ENCODE measurements at regions not wholly inside any gene's neighbourhood (a gene's known extent, or its start where the extent isn't known, plus 50 kb on each side); places are given as distances from the start of the nearest gene placed in this dataset.
A peak's percentile ranks its signal among the peaks of the same experiment; 100 is the strongest.

GRCh38 chr11:80451105-80451504 is 1010.3 kb upstream of the TENM4 start:
- Histone ChIP-seq H3K4me3 (no peak overlapping the region), H3K9me3 (replicated peaks; ENCODE audit: control insufficient read depth, insufficient read depth, low read length) (no peaks in the 10 kb centered on the region), H3K4me2 (ENCODE audit: control insufficient read depth, insufficient read depth) (no peak overlapping the region), H3K79me2 (ENCODE audit: control insufficient read depth, insufficient read depth, low read length) (no peaks in the 10 kb centered on the region), H4K20me1 (ENCODE audit: control insufficient read depth, insufficient read depth) (no peaks in the 10 kb centered on the region), H3K27me3 (replicated peaks in 1 of 2; ENCODE audit: control insufficient read depth in 2 of 2, insufficient read depth in 2 of 2, low read length in 1 of 2) (no peaks in the 10 kb centered on the region), H3K27ac (ENCODE audit: control insufficient read depth, insufficient read depth) (no peak overlapping the region), H3K4me1 (ENCODE audit: control insufficient read depth, insufficient read depth, low read length) (no peaks in the 10 kb centered on the region), H3K9ac (ENCODE audit: control insufficient read depth, insufficient read depth, low read length) (no peak overlapping the region), H3K36me3 (ENCODE audit: control insufficient read depth in 2 of 2, insufficient read depth in 2 of 2, low read length in 1 of 2) (no peaks in the 10 kb centered on the region), H2AFZ (ENCODE audit: control insufficient read depth, low read depth, low read length) (no peak overlapping the region)
- DNase-seq (ENCODE audit: low read depth, low spot score) (no peak), FAIRE-seq (no peak), ATAC-seq (no peak)
- ChIA-PET CTCF (no interaction called here), RAD21 (ENCODE audit: unreplicated experiment) (no interaction called here), SMC1A (ENCODE audit: uncharacterized antibody, unreplicated experiment) (interaction anchor here (0.8 kb wide), 1 partner anchor 8 kb away, joined by 4 read pairs; no protein-coding TSS in a partner anchor), POLR2A (no interaction called here)
- intact Hi-C loops (cut with micrococcal nuclease; ENCODE audit: unreplicated experiment): no loop called here
- in situ Hi-C loops (cut with MboI): no loop called here
- 23% methylated on average over 5 of the region's 5 CpGs for WGBS (ENCODE audit: insufficient coverage, insufficient replicate concordance, low lambda C conversion rate, missing lambda C conversion rate)
- BruUV-seq (replicated peaks): no TSS peak
- TF ChIP-seq MXI1 (IDR thresholded peaks at IDR 0.05; ENCODE audit: low read depth, low read length) (no peak), SP1 (IDR thresholded peaks at IDR 0.05; ENCODE audit: low read depth, low read length) (no peak), MYC (IDR thresholded peaks at IDR 0.05; ENCODE audit: insufficient read depth, insufficient read length, insufficient replicate concordance, low read length, severe bottlenecking) (no peak), MEF2B (IDR thresholded peaks at IDR 0.05; ENCODE audit: partially characterized antibody, poor library complexity, severe bottlenecking) (peak; percentile 38), YY1 (IDR thresholded peaks at IDR 0.05; ENCODE audit: low read depth, low read length) (no peak), FOXM1 (IDR thresholded peaks at IDR 0.05; ENCODE audit: low read depth, low read length) (no peak), YBX1 (IDR thresholded peaks at IDR 0.05) (no peak), RELA (IDR thresholded peaks at IDR 0.05; ENCODE audit: borderline replicate concordance, partially characterized antibody) (no peak), ZBTB4 (CRISPR knock-in tag; IDR thresholded peaks at IDR 0.05) (no peak), DPF2 (IDR thresholded peaks at IDR 0.05) (peak; percentile 59; the same call in 1 of the 2 replicates), BCL3 (IDR thresholded peaks at IDR 0.05; ENCODE audit: borderline replicate concordance, insufficient read depth, low read depth, low read length, poor library complexity, severe bottlenecking) (no peak), SPI1 (IDR thresholded peaks at IDR 0.05; ENCODE audit: borderline replicate concordance, insufficient read depth, low read depth, low read length) (peak; percentile 70; the same call in 1 of the 2 replicates), TARDBP (IDR thresholded peaks at IDR 0.05; ENCODE audit: borderline replicate concordance) (no peak), IKZF2 (IDR thresholded peaks at IDR 0.05) (no peak), CBFB (IDR thresholded peaks at IDR 0.05; ENCODE audit: low read depth) (no peak), CREB1 (IDR thresholded peaks at IDR 0.05; ENCODE audit: low read depth) (no peak), TCF3 (IDR thresholded peaks at IDR 0.05; ENCODE audit: borderline replicate concordance, insufficient read depth, low read depth, low read length) (no peak), ZSCAN29 (IDR thresholded peaks at IDR 0.05) (no peak)
- TF ChIP-seq, protein P1, sequence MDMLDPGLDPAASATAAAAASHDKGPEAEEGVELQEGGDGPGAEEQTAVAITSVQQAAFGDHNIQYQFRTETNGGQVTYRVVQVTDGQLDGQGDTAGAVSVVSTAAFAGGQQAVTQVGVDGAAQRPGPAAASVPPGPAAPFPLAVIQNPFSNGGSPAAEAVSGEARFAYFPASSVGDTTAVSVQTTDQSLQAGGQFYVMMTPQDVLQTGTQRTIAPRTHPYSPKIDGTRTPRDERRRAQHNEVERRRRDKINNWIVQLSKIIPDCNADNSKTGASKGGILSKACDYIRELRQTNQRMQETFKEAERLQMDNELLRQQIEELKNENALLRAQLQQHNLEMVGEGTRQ (IDR thresholded peaks at IDR 0.05; ENCODE audit: borderline replicate concordance, low read depth, low read length): no peak
- TF ChIP-seq, protein P2, sequence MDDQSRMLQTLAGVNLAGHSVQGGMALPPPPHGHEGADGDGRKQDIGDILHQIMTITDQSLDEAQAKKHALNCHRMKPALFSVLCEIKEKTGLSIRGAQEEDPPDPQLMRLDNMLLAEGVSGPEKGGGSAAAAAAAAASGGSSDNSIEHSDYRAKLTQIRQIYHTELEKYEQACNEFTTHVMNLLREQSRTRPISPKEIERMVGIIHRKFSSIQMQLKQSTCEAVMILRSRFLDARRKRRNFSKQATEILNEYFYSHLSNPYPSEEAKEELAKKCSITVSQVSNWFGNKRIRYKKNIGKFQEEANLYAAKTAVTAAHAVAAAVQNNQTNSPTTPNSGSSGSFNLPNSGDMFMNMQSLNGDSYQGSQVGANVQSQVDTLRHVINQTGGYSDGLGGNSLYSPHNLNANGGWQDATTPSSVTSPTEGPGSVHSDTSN (IDR thresholded peaks at IDR 0.05; ENCODE audit: insufficient replicate concordance, low read depth, low read length): peak; percentile 13
